GM18520 (cell line): ENCODE measurements at regions not wholly inside any gene's neighbourhood (a gene's known extent, or its start where the extent isn't known, plus 50 kb on each side); places are given as distances from the start of the nearest gene placed in this dataset.
A peak's percentile ranks its signal among the peaks of the same experiment; 100 is the strongest.
"Not testable (repeated sequence)": the region's sequence is repeated elsewhere in the genome, so short reads cannot be mapped to it uniquely, and the experiment has no call there.

Experiments used
- ATAC-seq: cut with Tn5 transposase; IDR thresholded peaks from one replicate; pipeline ENCODE4 v1.9.1; 2021; ENCODE audit not compliant: unreplicated experiment

GRCh38 chr2:16773080-16773713 lies 107.6 kb upstream of the CYRIA start:
- ATAC-seq, result peak; percentile 58

GRCh38 chr2:16767789-16768476 lies 102.3 kb upstream of the CYRIA start:
- ATAC-seq, result no peak

GRCh38 chr2:16765356-16765755 lies 99.7 kb upstream of the CYRIA start:
- ATAC-seq, result no peak

- ATAC-seq, result no peak
Measured at GRCh38 chr2:16764487-16764886, 98.9 kb upstream of the CYRIA start.

- ATAC-seq, result no peak
Measured at GRCh38 chr2:16763493-16763899, 97.9 kb upstream of the CYRIA start.

GRCh38 chr2:16763056-16763455 lies 97.4 kb upstream of the CYRIA start:
- ATAC-seq, result no peak

- no peak for ATAC-seq
Measured at GRCh38 chr2:16760426-16760825, 94.8 kb upstream of the CYRIA start.

- ATAC-seq, result peak; percentile 79
Measured at GRCh38 chr2:16756831-16757644, 91.4 kb upstream of the CYRIA start.

GRCh38 chr2:16755442-16755841 lies 89.8 kb upstream of the CYRIA start:
- ATAC-seq, result no peak

GRCh38 chr2:16753025-16753424 lies 87.4 kb upstream of the CYRIA start:
- ATAC-seq, result not testable (repeated sequence)

GRCh38 chr2:16750925-16751214 lies 85.2 kb upstream of the CYRIA start:
- not testable (repeated sequence) for ATAC-seq

- no peak for ATAC-seq
Measured at GRCh38 chr2:16750175-16750924, 84.7 kb upstream of the CYRIA start.

- ATAC-seq, result not testable (repeated sequence)
Measured at GRCh38 chr2:16748511-16749266, 83.1 kb upstream of the CYRIA start.

GRCh38 chr2:16747689-16748088 lies 82.1 kb upstream of the CYRIA start:
- no peak for ATAC-seq

- no peak for ATAC-seq
Measured at GRCh38 chr2:16747257-16747656, 81.6 kb upstream of the CYRIA start.

- ATAC-seq, result no peak
Measured at GRCh38 chr2:16746833-16747232, 81.2 kb upstream of the CYRIA start.

GRCh38 chr2:16746329-16746728 lies 80.7 kb upstream of the CYRIA start:
- no peak for ATAC-seq

- no peak for ATAC-seq
Measured at GRCh38 chr2:16745466-16745865, 79.8 kb upstream of the CYRIA start.

GRCh38 chr2:16744521-16744920 lies 78.9 kb upstream of the CYRIA start:
- no peak for ATAC-seq

- no peak for ATAC-seq
Measured at GRCh38 chr2:16742026-16742425, 76.4 kb upstream of the CYRIA start.

- ATAC-seq, result no peak
Measured at GRCh38 chr2:16741498-16741897, 75.9 kb upstream of the CYRIA start.
